ENCODE measurements at regions not wholly inside any gene's neighbourhood (a gene's known extent, or its start where the extent isn't known, plus 50 kb on each side); places are given as distances from the start of the nearest gene placed in this dataset.

DNA sequence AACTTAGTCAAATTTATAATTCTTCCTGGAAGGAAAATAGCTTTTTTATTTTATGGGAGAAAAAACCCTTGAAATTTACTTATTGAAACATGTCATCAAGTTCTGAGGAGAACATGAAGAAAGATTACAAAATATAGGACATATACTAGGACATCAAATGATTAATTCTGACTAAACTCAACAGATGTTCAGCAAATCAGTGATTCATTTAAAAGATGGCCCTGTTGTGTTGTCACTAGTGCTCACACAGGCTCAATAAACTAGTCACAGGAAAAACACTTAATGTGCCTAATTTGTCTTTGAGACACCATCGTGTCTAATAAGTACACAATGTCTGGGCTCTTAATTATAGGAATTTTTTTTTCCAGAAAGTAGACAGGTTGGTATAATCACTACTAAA, 223.8 kb upstream of the TMTC4 start:
- DNase-seq (ENCODE audit: low spot score) (no peak), ATAC-seq (no peak)
- H3K4me3 Mint-ChIP-seq, result no peak overlapping the region
- no peaks in the 10 kb centered on the region for H3K9me3 Mint-ChIP-seq
- no peaks in the 10 kb centered on the region for H3K27me3 ChIP-seq (ENCODE audit: insufficient read depth)
- no peaks in the 10 kb centered on the region for H3K36me3 Mint-ChIP-seq (ENCODE audit: low read depth)
- H2AFZ ChIP-seq, result no peak overlapping the region
- TF ChIP-seq NANOG (IDR thresholded peaks at IDR 0.05; ENCODE audit: borderline replicate concordance) (no peak), CREB1 (CRISPR knock-in tag; IDR thresholded peaks at IDR 0.05; ENCODE audit: low read depth) (no peak), POLR2AphosphoS5 (IDR thresholded peaks at IDR 0.05; ENCODE audit: low read depth) (no peak), EZH2phosphoT487 (IDR thresholded peaks at IDR 0.05; ENCODE audit: unreplicated experiment) (no peak), JUNB (IDR thresholded peaks at IDR 0.05; ENCODE audit: unreplicated experiment) (no peak), EZH2 (IDR thresholded peaks at IDR 0.05; ENCODE audit: low read depth, unreplicated experiment) (no peak), ZNF114 (CRISPR knock-in tag; IDR thresholded peaks at IDR 0.05) (no peak), ZNF331 (CRISPR knock-in tag; IDR thresholded peaks at IDR 0.05; ENCODE audit: low read depth) (no peak), STAT1 (IDR thresholded peaks at IDR 0.05; ENCODE audit: unreplicated experiment) (no peak)
- TF ChIP-seq, protein P1, sequence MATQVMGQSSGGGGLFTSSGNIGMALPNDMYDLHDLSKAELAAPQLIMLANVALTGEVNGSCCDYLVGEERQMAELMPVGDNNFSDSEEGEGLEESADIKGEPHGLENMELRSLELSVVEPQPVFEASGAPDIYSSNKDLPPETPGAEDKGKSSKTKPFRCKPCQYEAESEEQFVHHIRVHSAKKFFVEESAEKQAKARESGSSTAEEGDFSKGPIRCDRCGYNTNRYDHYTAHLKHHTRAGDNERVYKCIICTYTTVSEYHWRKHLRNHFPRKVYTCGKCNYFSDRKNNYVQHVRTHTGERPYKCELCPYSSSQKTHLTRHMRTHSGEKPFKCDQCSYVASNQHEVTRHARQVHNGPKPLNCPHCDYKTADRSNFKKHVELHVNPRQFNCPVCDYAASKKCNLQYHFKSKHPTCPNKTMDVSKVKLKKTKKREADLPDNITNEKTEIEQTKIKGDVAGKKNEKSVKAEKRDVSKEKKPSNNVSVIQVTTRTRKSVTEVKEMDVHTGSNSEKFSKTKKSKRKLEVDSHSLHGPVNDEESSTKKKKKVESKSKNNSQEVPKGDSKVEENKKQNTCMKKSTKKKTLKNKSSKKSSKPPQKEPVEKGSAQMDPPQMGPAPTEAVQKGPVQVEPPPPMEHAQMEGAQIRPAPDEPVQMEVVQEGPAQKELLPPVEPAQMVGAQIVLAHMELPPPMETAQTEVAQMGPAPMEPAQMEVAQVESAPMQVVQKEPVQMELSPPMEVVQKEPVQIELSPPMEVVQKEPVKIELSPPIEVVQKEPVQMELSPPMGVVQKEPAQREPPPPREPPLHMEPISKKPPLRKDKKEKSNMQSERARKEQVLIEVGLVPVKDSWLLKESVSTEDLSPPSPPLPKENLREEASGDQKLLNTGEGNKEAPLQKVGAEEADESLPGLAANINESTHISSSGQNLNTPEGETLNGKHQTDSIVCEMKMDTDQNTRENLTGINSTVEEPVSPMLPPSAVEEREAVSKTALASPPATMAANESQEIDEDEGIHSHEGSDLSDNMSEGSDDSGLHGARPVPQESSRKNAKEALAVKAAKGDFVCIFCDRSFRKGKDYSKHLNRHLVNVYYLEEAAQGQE (IDR thresholded peaks at IDR 0.05; ENCODE audit: unreplicated experiment), result no peak
- TF ChIP-seq, protein P2, sequence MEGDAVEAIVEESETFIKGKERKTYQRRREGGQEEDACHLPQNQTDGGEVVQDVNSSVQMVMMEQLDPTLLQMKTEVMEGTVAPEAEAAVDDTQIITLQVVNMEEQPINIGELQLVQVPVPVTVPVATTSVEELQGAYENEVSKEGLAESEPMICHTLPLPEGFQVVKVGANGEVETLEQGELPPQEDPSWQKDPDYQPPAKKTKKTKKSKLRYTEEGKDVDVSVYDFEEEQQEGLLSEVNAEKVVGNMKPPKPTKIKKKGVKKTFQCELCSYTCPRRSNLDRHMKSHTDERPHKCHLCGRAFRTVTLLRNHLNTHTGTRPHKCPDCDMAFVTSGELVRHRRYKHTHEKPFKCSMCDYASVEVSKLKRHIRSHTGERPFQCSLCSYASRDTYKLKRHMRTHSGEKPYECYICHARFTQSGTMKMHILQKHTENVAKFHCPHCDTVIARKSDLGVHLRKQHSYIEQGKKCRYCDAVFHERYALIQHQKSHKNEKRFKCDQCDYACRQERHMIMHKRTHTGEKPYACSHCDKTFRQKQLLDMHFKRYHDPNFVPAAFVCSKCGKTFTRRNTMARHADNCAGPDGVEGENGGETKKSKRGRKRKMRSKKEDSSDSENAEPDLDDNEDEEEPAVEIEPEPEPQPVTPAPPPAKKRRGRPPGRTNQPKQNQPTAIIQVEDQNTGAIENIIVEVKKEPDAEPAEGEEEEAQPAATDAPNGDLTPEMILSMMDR (conservative IDR thresholded peaks at IDR 0.05; ENCODE audit: low read depth in 2 of 2), result no peak
- TF ChIP-seq, protein P3, sequence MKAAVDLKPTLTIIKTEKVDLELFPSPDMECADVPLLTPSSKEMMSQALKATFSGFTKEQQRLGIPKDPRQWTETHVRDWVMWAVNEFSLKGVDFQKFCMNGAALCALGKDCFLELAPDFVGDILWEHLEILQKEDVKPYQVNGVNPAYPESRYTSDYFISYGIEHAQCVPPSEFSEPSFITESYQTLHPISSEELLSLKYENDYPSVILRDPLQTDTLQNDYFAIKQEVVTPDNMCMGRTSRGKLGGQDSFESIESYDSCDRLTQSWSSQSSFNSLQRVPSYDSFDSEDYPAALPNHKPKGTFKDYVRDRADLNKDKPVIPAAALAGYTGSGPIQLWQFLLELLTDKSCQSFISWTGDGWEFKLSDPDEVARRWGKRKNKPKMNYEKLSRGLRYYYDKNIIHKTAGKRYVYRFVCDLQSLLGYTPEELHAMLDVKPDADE (IDR thresholded peaks at IDR 0.05), result no peak
- TF ChIP-seq, protein P4, sequence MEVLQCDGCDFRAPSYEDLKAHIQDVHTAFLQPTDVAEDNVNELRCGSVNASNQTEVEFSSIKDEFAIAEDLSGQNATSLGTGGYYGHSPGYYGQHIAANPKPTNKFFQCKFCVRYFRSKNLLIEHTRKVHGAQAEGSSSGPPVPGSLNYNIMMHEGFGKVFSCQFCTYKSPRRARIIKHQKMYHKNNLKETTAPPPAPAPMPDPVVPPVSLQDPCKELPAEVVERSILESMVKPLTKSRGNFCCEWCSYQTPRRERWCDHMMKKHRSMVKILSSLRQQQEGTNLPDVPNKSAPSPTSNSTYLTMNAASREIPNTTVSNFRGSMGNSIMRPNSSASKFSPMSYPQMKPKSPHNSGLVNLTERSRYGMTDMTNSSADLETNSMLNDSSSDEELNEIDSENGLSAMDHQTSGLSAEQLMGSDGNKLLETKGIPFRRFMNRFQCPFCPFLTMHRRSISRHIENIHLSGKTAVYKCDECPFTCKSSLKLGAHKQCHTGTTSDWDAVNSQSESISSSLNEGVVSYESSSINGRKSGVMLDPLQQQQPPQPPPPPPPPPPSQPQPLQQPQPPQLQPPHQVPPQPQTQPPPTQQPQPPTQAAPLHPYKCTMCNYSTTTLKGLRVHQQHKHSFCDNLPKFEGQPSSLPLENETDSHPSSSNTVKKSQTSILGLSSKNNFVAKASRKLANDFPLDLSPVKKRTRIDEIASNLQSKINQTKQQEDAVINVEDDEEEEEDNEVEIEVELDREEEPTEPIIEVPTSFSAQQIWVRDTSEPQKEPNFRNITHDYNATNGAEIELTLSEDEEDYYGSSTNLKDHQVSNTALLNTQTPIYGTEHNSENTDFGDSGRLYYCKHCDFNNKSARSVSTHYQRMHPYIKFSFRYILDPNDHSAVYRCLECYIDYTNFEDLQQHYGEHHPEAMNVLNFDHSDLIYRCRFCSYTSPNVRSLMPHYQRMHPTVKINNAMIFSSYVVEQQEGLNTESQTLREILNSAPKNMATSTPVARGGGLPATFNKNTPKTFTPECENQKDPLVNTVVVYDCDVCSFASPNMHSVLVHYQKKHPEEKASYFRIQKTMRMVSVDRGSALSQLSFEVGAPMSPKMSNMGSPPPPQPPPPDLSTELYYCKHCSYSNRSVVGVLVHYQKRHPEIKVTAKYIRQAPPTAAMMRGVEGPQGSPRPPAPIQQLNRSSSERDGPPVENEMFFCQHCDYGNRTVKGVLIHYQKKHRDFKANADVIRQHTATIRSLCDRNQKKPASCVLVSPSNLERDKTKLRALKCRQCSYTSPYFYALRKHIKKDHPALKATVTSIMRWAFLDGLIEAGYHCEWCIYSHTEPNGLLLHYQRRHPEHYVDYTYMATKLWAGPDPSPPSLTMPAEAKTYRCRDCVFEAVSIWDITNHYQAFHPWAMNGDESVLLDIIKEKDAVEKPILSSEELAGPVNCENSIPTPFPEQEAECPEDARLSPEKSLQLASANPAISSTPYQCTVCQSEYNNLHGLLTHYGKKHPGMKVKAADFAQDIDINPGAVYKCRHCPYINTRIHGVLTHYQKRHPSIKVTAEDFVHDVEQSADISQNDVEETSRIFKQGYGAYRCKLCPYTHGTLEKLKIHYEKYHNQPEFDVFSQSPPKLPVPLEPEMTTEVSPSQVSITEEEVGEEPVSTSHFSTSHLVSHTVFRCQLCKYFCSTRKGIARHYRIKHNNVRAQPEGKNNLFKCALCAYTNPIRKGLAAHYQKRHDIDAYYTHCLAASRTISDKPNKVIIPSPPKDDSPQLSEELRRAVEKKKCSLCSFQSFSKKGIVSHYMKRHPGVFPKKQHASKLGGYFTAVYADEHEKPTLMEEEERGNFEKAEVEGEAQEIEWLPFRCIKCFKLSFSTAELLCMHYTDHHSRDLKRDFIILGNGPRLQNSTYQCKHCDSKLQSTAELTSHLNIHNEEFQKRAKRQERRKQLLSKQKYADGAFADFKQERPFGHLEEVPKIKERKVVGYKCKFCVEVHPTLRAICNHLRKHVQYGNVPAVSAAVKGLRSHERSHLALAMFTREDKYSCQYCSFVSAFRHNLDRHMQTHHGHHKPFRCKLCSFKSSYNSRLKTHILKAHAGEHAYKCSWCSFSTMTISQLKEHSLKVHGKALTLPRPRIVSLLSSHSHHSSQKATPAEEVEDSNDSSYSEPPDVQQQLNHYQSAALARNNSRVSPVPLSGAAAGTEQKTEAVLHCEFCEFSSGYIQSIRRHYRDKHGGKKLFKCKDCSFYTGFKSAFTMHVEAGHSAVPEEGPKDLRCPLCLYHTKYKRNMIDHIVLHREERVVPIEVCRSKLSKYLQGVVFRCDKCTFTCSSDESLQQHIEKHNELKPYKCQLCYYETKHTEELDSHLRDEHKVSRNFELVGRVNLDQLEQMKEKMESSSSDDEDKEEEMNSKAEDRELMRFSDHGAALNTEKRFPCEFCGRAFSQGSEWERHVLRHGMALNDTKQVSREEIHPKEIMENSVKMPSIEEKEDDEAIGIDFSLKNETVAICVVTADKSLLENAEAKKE (CRISPR knock-in tag; IDR thresholded peaks at IDR 0.05), result no peak
- H3K9me2 ChIP-seq (ENCODE audit: insufficient read depth), result peaks cover 13% of the 10 kb centered on the region
- no peaks in the 10 kb centered on the region for H3K79me2 ChIP-seq (replicated peaks; ENCODE audit: insufficient read depth)
- no peaks in the 10 kb centered on the region for H3K4me1 Mint-ChIP-seq
- no peaks in the 10 kb centered on the region for H3K36me3 ChIP-seq (ENCODE audit: insufficient read depth)
- H3K27me3 Mint-ChIP-seq (ENCODE audit: insufficient read depth, low read depth, poor library complexity), result no peaks in the 10 kb centered on the region
- no peak overlapping the region for H3K4me3 ChIP-seq
- no peaks in the 10 kb centered on the region for H3K4me1 ChIP-seq (ENCODE audit: insufficient read depth)
- no peak overlapping the region for H3K27ac Mint-ChIP-seq
- H3K27ac ChIP-seq (ENCODE audit: low read depth), result no peak overlapping the region
- H4K20me1 ChIP-seq (replicated peaks; ENCODE audit: insufficient read depth), result no peaks in the 10 kb centered on the region
- H3K4me2 ChIP-seq, result no peak overlapping the region
- no peaks in the 10 kb centered on the region for H3F3A ChIP-seq (replicated peaks; ENCODE audit: low read depth)

Measured in GM23338 (cell line).